NT2/D1 (cell line): ENCODE measurements at regions not wholly inside any gene's neighbourhood (a gene's known extent, or its start where the extent isn't known, plus 50 kb on each side); places are given as distances from the start of the nearest gene placed in this dataset.

Experiments used
- SUZ12 ChIP-seq: IDR thresholded peaks from 2 replicates; pipeline ENCODE4 v1.6.1; 2011; ENCODE audit not compliant: insufficient read length, insufficient read depth; ENCODE audit errors: extremely low read depth
- YY1 ChIP-seq: IDR thresholded peaks from 2 replicates; pipeline ENCODE4 v1.6.1; 2011; ENCODE audit not compliant: insufficient read length, insufficient read depth
- ZNF274 ChIP-seq: IDR thresholded peaks from 2 replicates; pipeline ENCODE4 v1.6.1; 2011; ENCODE audit warnings: mild to moderate bottlenecking, low read depth, low read length

DNA sequence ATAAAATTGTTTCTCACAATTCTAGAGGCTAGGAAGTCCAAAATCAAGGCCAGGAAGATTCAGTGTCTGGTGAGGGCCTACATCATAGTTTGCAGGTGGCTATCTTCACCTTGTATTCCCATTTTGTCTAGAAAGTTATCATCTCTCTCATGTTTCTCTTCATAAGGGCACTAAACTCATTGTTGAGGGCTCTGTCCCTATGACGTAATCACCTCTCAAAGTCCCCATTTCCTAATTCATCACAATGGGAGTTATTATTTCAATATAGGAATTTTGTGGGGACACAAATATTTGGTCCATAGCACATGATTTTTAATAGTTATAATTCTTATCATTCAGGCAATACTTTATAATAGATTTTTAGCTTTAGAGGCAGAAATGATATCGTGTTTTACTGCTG, 1509.2 kb upstream of the SEL1L start:
- TF ChIP-seq YY1 (no peak), ZNF274 (no peak), SUZ12 (no peak)
